ENCODE measurements at regions not wholly inside any gene's neighbourhood (a gene's known extent, or its start where the extent isn't known, plus 50 kb on each side); places are given as distances from the start of the nearest gene placed in this dataset.

DNA sequence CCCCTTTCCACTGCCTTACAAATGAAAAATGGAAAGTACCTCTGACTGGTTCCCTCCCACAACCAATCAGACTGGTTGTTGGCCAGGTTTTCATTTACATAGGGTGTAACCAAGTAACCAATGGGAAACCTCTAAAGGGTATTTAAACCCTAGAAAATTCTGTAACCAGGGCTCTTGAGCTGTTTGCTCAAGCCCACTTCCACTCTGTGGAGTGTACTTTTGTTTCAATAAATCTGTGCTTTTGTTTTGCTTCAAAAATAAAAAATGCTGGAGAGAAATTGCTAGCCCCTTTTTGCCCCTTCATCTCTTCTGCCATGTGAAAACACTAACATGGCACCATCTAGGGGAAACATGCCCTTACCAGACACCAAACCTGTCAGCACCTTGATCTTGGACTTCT lies 129.5 kb downstream of the AHR start:
- Mint-ChIP-seq H3K27ac (ENCODE audit: unreplicated experiment) (no peak overlapping the region), H3K27me3 (ENCODE audit: unreplicated experiment) (no peaks in the 10 kb centered on the region), H3K36me3 (ENCODE audit: unreplicated experiment) (peaks cover 5% of the 10 kb centered on the region), H3K9me3 (ENCODE audit: unreplicated experiment) (no peaks in the 10 kb centered on the region), H3K4me1 (ENCODE audit: low read depth, unreplicated experiment) (no peaks in the 10 kb centered on the region), H3K4me3 (ENCODE audit: unreplicated experiment) (no peak overlapping the region)
- TF ChIP-seq, protein P1, sequence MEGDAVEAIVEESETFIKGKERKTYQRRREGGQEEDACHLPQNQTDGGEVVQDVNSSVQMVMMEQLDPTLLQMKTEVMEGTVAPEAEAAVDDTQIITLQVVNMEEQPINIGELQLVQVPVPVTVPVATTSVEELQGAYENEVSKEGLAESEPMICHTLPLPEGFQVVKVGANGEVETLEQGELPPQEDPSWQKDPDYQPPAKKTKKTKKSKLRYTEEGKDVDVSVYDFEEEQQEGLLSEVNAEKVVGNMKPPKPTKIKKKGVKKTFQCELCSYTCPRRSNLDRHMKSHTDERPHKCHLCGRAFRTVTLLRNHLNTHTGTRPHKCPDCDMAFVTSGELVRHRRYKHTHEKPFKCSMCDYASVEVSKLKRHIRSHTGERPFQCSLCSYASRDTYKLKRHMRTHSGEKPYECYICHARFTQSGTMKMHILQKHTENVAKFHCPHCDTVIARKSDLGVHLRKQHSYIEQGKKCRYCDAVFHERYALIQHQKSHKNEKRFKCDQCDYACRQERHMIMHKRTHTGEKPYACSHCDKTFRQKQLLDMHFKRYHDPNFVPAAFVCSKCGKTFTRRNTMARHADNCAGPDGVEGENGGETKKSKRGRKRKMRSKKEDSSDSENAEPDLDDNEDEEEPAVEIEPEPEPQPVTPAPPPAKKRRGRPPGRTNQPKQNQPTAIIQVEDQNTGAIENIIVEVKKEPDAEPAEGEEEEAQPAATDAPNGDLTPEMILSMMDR (IDR thresholded peaks at IDR 0.05; ENCODE audit: partially characterized antibody, unreplicated experiment), result no peak
- DNase-seq, result no peak

DNA sequence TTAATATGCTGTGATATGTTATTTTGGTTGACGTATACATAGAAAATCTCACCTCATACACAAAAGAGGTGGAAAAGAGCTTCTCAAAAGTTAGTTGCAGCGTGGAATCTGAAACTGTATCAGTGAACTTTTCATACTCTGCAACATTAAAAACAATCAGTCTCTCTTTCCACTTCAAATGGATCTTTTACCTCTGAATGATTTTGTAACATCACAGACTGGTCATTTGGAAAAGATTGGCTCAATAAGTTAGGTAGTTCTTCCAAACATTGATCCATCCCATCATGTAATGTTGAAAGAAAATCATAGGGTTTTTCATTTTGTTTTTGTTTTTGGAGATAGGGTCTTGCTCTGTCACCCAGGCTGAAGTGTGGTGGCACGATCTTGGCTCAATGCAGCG lies 131.1 kb downstream of the AHR start:
- Mint-ChIP-seq H3K27me3 (ENCODE audit: unreplicated experiment) (no peaks in the 10 kb centered on the region), H3K9me3 (ENCODE audit: unreplicated experiment) (no peaks in the 10 kb centered on the region)
- TF ChIP-seq, protein P1 (IDR thresholded peaks at IDR 0.05; ENCODE audit: partially characterized antibody, unreplicated experiment), result no peak

DNA sequence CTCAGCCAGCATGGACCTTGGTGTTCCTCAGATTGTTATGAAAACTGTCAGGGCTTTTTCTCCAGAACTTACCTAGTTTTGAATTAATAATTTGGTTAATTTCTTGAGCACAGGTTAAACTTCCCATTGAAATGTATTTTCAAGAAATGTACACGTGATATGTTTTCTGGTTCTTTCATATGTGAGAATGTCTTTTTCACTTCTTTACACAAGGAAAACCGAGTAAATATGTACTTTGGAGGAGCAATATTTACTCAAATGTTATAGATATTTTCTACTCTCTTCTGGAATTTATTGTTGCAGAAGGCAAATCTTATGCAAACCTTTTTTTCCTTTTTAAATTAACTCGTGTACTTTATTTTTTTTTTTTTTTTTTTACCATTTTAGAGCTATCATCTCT lies 134.3 kb downstream of the AHR start:
- Mint-ChIP-seq H3K4me3 (ENCODE audit: unreplicated experiment) (no peak overlapping the region), H3K27ac (ENCODE audit: unreplicated experiment) (no peak overlapping the region), H3K4me1 (ENCODE audit: low read depth, unreplicated experiment) (peaks cover 4% of the 10 kb centered on the region), H3K36me3 (ENCODE audit: unreplicated experiment) (peaks cover 4% of the 10 kb centered on the region), H3K27me3 (ENCODE audit: unreplicated experiment) (no peaks in the 10 kb centered on the region), H3K9me3 (ENCODE audit: unreplicated experiment) (no peaks in the 10 kb centered on the region)
- no peak for DNase-seq
- TF ChIP-seq, protein P1 (IDR thresholded peaks at IDR 0.05; ENCODE audit: partially characterized antibody, unreplicated experiment), result no peak

More for the DNA sequence above, 131.1 kb downstream of the AHR start:
- Mint-ChIP-seq H3K27ac (ENCODE audit: unreplicated experiment) (no peak overlapping the region), H3K4me3 (ENCODE audit: unreplicated experiment) (no peak overlapping the region), H3K4me1 (ENCODE audit: low read depth, unreplicated experiment) (no peaks in the 10 kb centered on the region), H3K36me3 (ENCODE audit: unreplicated experiment) (peaks cover 5% of the 10 kb centered on the region)
- DNase-seq, result no peak

DNA sequence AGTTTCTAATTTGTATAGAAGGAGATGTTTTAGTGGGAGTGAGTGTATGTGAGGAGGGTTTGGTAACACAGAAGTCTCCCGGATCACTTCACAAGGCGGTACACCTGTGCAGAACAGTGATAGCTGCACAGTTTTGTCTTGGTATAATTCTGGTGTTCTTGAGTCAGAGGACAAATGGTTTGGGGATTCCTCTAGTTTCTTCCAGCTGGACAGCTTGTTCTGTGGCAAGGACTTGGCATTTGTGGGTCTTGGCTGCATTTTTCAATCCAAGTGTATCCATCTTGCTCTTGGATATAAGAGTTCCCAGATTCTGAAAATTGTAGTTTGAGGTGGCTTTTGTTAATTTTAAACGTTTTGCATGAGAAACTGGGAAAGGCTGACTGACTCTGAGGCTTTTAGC lies 135.7 kb downstream of the AHR start:
- Mint-ChIP-seq H3K4me3 (ENCODE audit: unreplicated experiment) (no peak overlapping the region), H3K36me3 (ENCODE audit: unreplicated experiment) (no peaks in the 10 kb centered on the region), H3K27me3 (ENCODE audit: unreplicated experiment) (no peaks in the 10 kb centered on the region), H3K4me1 (ENCODE audit: low read depth, unreplicated experiment) (peaks cover 4% of the 10 kb centered on the region), H3K27ac (ENCODE audit: unreplicated experiment) (no peak overlapping the region), H3K9me3 (ENCODE audit: unreplicated experiment) (no peaks in the 10 kb centered on the region)
- no peak for DNase-seq
- TF ChIP-seq, protein P1 (IDR thresholded peaks at IDR 0.05; ENCODE audit: partially characterized antibody, unreplicated experiment), result no peak

DNA sequence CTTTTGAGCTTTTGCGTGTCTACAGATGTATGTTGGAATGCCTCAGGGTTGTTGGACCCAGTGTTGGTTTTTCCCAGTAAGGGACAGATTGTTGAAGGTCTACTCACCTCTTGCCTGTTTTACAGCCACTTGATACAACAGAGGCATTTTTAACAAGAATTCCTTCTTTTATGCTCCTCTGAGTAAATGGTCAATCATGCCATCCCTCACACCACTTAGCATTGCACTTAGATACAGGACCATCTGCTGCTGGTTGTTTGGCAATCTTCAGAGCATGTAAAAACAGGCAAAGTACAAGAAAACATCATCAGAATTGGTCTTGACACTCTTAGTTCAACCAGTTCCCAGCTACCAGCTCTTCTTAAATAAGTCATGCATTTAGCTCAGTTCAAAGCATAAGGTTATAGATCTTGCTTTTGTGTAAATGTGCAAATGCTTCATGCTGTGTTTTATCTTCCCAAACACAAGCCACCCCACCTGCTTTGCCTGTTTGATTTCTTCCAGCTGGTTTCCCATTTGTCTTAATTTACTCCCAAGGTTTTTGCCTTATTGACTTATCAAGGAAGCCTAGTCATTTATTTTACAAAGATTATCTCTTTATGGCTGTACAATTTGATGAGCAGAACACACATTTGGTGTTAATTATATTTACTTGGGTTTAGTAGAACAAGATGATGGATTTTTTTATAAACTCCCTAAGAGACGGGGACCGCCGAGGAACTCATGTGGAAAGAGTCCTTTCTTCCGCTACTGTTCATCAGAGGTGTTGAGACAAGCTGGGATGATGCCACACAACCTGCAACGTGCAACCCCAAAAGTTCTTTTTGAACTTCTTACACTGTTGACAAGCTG lies 136.6 kb downstream of the AHR start:
- Mint-ChIP-seq H3K4me3 (ENCODE audit: unreplicated experiment) (no peak overlapping the region), H3K36me3 (ENCODE audit: unreplicated experiment) (no peaks in the 10 kb centered on the region), H3K27ac (ENCODE audit: unreplicated experiment) (no peak overlapping the region), H3K4me1 (ENCODE audit: low read depth, unreplicated experiment) (peaks cover 4% of the 10 kb centered on the region), H3K27me3 (ENCODE audit: unreplicated experiment) (no peaks in the 10 kb centered on the region), H3K9me3 (ENCODE audit: unreplicated experiment) (no peaks in the 10 kb centered on the region)
- TF ChIP-seq, protein P1 (IDR thresholded peaks at IDR 0.05; ENCODE audit: partially characterized antibody, unreplicated experiment), result no peak
- DNase-seq, result no peak

Measured in glutamatergic neuron (in vitro differentiated cells).